ENCODE measurements at regions not wholly inside any gene's neighbourhood (a gene's known extent, or its start where the extent isn't known, plus 50 kb on each side); places are given as distances from the start of the nearest gene placed in this dataset.

GRCh38 chr1:69121723-69122122 lies 446.0 kb upstream of the LRRC7 start:
- Histone ChIP-seq H3K4me3 (ENCODE audit: low read depth, low read length, poor library complexity, severe bottlenecking) (no peak overlapping the region), H3K9me2 (ENCODE audit: low read depth, low read length) (no peaks in the 10 kb centered on the region), H3K27me3 (ENCODE audit: insufficient read depth, low read length) (no peaks in the 10 kb centered on the region), H3K36me3 (ENCODE audit: insufficient read depth, low read length) (no peaks in the 10 kb centered on the region), H3F3A (ENCODE audit: insufficient read depth, low read length) (no peaks in the 10 kb centered on the region), H2AFZ (ENCODE audit: low read length) (no peak overlapping the region), H3K9ac (ENCODE audit: low read length) (no peak overlapping the region), H3K79me2 (ENCODE audit: insufficient read depth, low read length) (no peaks in the 10 kb centered on the region), H3K27ac (ENCODE audit: low read depth, low read length, poor library complexity, severe bottlenecking) (no peak overlapping the region), H4K20me1 (ENCODE audit: insufficient read depth, low read length) (no peaks in the 10 kb centered on the region), H3K4me1 (ENCODE audit: insufficient read depth, low read length, severe bottlenecking) (no peaks in the 10 kb centered on the region), H3K9me3 (ENCODE audit: low read length) (no peaks in the 10 kb centered on the region), H3K4me2 (ENCODE audit: low read length) (no peak overlapping the region)
- TF ChIP-seq CTCF (IDR thresholded peaks at IDR 0.05; ENCODE audit: low read length) (no peak), EZH2 (IDR thresholded peaks at IDR 0.05; ENCODE audit: borderline replicate concordance, low read length) (no peak)

- Histone ChIP-seq H3K9ac (ENCODE audit: low read length) (no peak overlapping the region), H3K4me2 (ENCODE audit: low read length) (no peak overlapping the region), H3K79me2 (ENCODE audit: insufficient read depth, low read length) (no peaks in the 10 kb centered on the region), H3K9me3 (ENCODE audit: low read length) (no peaks in the 10 kb centered on the region), H3K27ac (ENCODE audit: low read depth, low read length, poor library complexity, severe bottlenecking) (no peak overlapping the region), H3K9me2 (ENCODE audit: low read depth, low read length) (no peaks in the 10 kb centered on the region), H3K27me3 (ENCODE audit: insufficient read depth, low read length) (no peaks in the 10 kb centered on the region), H3K36me3 (ENCODE audit: insufficient read depth, low read length) (no peaks in the 10 kb centered on the region), H3F3A (ENCODE audit: insufficient read depth, low read length) (no peaks in the 10 kb centered on the region), H4K20me1 (ENCODE audit: insufficient read depth, low read length) (no peaks in the 10 kb centered on the region), H2AFZ (ENCODE audit: low read length) (no peak overlapping the region), H3K4me3 (ENCODE audit: low read depth, low read length, poor library complexity, severe bottlenecking) (no peak overlapping the region), H3K4me1 (ENCODE audit: insufficient read depth, low read length, severe bottlenecking) (no peaks in the 10 kb centered on the region)
- TF ChIP-seq EZH2 (IDR thresholded peaks at IDR 0.05; ENCODE audit: borderline replicate concordance, low read length) = no peak
- TF ChIP-seq CTCF (IDR thresholded peaks at IDR 0.05; ENCODE audit: low read length) = no peak
These were observed 445.3 kb upstream of the LRRC7 start for GRCh38 chr1:69122373-69122772.

GRCh38 chr1:69123486-69123885 lies 444.2 kb upstream of the LRRC7 start:
- H3K79me2 ChIP-seq (ENCODE audit: insufficient read depth, low read length) = no peaks in the 10 kb centered on the region
- no peak overlapping the region for H3K27ac ChIP-seq (ENCODE audit: low read depth, low read length, poor library complexity, severe bottlenecking)
- H3K4me3 ChIP-seq (ENCODE audit: low read depth, low read length, poor library complexity, severe bottlenecking) = no peak overlapping the region
- no peak for TF ChIP-seq EZH2 (IDR thresholded peaks at IDR 0.05; ENCODE audit: borderline replicate concordance, low read length)
- TF ChIP-seq CTCF (IDR thresholded peaks at IDR 0.05; ENCODE audit: low read length) = no peak
- no peaks in the 10 kb centered on the region for H3F3A ChIP-seq (ENCODE audit: insufficient read depth, low read length)
- no peaks in the 10 kb centered on the region for H3K9me3 ChIP-seq (ENCODE audit: low read length)
- H3K36me3 ChIP-seq (ENCODE audit: insufficient read depth, low read length) = no peaks in the 10 kb centered on the region
- no peaks in the 10 kb centered on the region for H3K9me2 ChIP-seq (ENCODE audit: low read depth, low read length)
- no peaks in the 10 kb centered on the region for H4K20me1 ChIP-seq (ENCODE audit: insufficient read depth, low read length)
- no peaks in the 10 kb centered on the region for H3K27me3 ChIP-seq (ENCODE audit: insufficient read depth, low read length)
- no peak overlapping the region for H3K4me2 ChIP-seq (ENCODE audit: low read length)
- no peak overlapping the region for H3K9ac ChIP-seq (ENCODE audit: low read length)
- H3K4me1 ChIP-seq (ENCODE audit: insufficient read depth, low read length, severe bottlenecking) = no peaks in the 10 kb centered on the region
- no peak overlapping the region for H2AFZ ChIP-seq (ENCODE audit: low read length)
